GM23338 (cell line): ENCODE measurements at regions not wholly inside any gene's neighbourhood (a gene's known extent, or its start where the extent isn't known, plus 50 kb on each side); places are given as distances from the start of the nearest gene placed in this dataset.

Source experiments
- ATAC-seq: fragments of 200-7000 bp; cut with Tn5 transposase; 3 replicates; pipeline ENCODE4 v1.9.1; 2020
- DNase-seq: peaks from one replicate; pipeline ENCODE4 v3.0.0-alpha.2; 2015; ENCODE audit warnings: low spot score
- H2AFZ ChIP-seq: fragments of 200-600 bp; sonication (generic); 2 replicates; pipeline ENCODE4 v1.8.0; 2016; ENCODE audit warnings: antibody characterized with exemption, mild to moderate bottlenecking, moderate library complexity
- H3F3A ChIP-seq: fragments of 200-600 bp; sonication (generic); replicated peaks from 2 replicates; pipeline ENCODE4 v1.8.0; 2017; ENCODE audit warnings: antibody characterized with exemption, mixed run types, low read depth
- H3K27ac ChIP-seq: fragments of 200-600 bp; sonication (generic); 2 replicates; pipeline ENCODE4 v1.6.1; 2016; ENCODE audit warnings: low read depth
- H3K27me3 ChIP-seq: fragments of 200-600 bp; sonication (generic); 2 replicates; pipeline ENCODE4 v1.8.0; 2016; ENCODE audit warnings: mild to moderate bottlenecking, mixed run types, moderate library complexity; ENCODE audit not compliant: insufficient read depth
- H3K36me3 ChIP-seq: fragments of 200-600 bp; sonication (generic); 2 replicates; pipeline ENCODE4 v1.8.0; 2016; ENCODE audit warnings: mild to moderate bottlenecking; ENCODE audit not compliant: insufficient read depth
- H3K4me1 ChIP-seq: fragments of 200-600 bp; sonication (generic); 2 replicates; pipeline ENCODE4 v1.8.0; 2016; ENCODE audit warnings: mild to moderate bottlenecking, moderate library complexity; ENCODE audit not compliant: insufficient read depth
- H3K4me2 ChIP-seq: fragments of 200-600 bp; sonication (generic); 2 replicates; pipeline ENCODE4 v1.7.1; 2017; ENCODE audit warnings: mixed run types
- H3K4me3 ChIP-seq: fragments of 200-600 bp; sonication (generic); 2 replicates; pipeline ENCODE4 v1.6.1; 2016; ENCODE audit warnings: mixed run types
- H3K79me2 ChIP-seq: fragments of 200-600 bp; sonication (generic); replicated peaks from 2 replicates; pipeline ENCODE4 v1.8.0; 2017; ENCODE audit warnings: mild to moderate bottlenecking; ENCODE audit not compliant: insufficient read depth
- H3K9me2 ChIP-seq: fragments of 200-600 bp; sonication (generic); 2 replicates; pipeline ENCODE4 v1.8.0; 2017; ENCODE audit not compliant: insufficient read depth
- H4K20me1 ChIP-seq: fragments of 200-600 bp; sonication (generic); replicated peaks from 2 replicates; pipeline ENCODE4 v1.8.0; 2017; ENCODE audit warnings: mild to moderate bottlenecking; ENCODE audit not compliant: insufficient read depth
- H3K27ac Mint-ChIP-seq: 2 replicates; pipeline ENCODE4 v1.8.0; 2020; ENCODE audit warnings: inconsistent platforms, mild to moderate bottlenecking, moderate library complexity, mixed read lengths
- H3K27me3 Mint-ChIP-seq: 3 replicates; pipeline ENCODE4 v1.8.0; 2022; ENCODE audit warnings: low read depth, mild to moderate bottlenecking, moderate library complexity, mixed read lengths, inconsistent platforms; ENCODE audit not compliant: insufficient read depth, poor library complexity
- H3K36me3 Mint-ChIP-seq: 3 replicates; pipeline ENCODE4 v1.8.0; 2021; ENCODE audit warnings: low read depth, mild to moderate bottlenecking, inconsistent platforms, moderate library complexity, mixed read lengths
- H3K4me1 Mint-ChIP-seq: 3 replicates; pipeline ENCODE4 v1.8.0; 2020; ENCODE audit warnings: mild to moderate bottlenecking, inconsistent platforms, mixed read lengths
- H3K4me3 Mint-ChIP-seq: 3 replicates; pipeline ENCODE4 v1.8.0; 2021; ENCODE audit warnings: moderate library complexity, mild to moderate bottlenecking, inconsistent platforms, mixed read lengths
- H3K9me3 Mint-ChIP-seq: 3 replicates; pipeline ENCODE4 v1.8.0; 2020; ENCODE audit warnings: moderate library complexity, mild to moderate bottlenecking, inconsistent platforms, mixed read lengths
- CREB1 ChIP-seq: fragments of 250-450 bp; sonication (Bioruptor Pico); IDR thresholded peaks from 2 replicates; pipeline ENCODE4 v1.5.0; 2020; ENCODE audit warnings: low read depth, mild to moderate bottlenecking, moderate library complexity
- CTCF ChIP-seq, 2 experiments: fragments of 200-600 bp in 1 of 2; sonication (generic) in 1 of 2; conservative IDR thresholded peaks; 2 replicates each; pipeline versions ENCODE4 v1.5.1 to v1.6.1; 2016 to 2017; ENCODE audit warnings: antibody characterized with exemption in 2 of 2, low read depth in 2 of 2, mild to moderate bottlenecking in 2 of 2, moderate library complexity in 1 of 2
- EZH2phosphoT487 ChIP-seq: fragments of 200-600 bp; sonication (generic); IDR thresholded peaks from one replicate; pipeline ENCODE4 v1.8.1; 2018; ENCODE audit warnings: antibody characterized with exemption; ENCODE audit not compliant: unreplicated experiment
- STAT1 ChIP-seq: IDR thresholded peaks from one replicate; pipeline ENCODE4 v1.6.1; 2016; ENCODE audit warnings: antibody characterized with exemption; ENCODE audit not compliant: unreplicated experiment
- ZNF114 ChIP-seq: fragments of 250-450 bp; sonication (Bioruptor Pico); IDR thresholded peaks from 2 replicates; pipeline ENCODE4 v1.5.0; 2020; ENCODE audit warnings: mild to moderate bottlenecking, moderate library complexity
- ZNF462 ChIP-seq: fragments of 250-450 bp; sonication (Bioruptor Pico); IDR thresholded peaks from 2 replicates; pipeline ENCODE4 v1.5.0; 2020; ENCODE audit warnings: mild to moderate bottlenecking, moderate library complexity

- H3K4me1 Mint-ChIP-seq = peaks cover 9% of the 10 kb centered on the region
- no peak overlapping the region for H2AFZ ChIP-seq
- no peaks in the 10 kb centered on the region for H3K9me2 ChIP-seq
- H3K4me3 ChIP-seq = no peak overlapping the region
- no peak overlapping the region for H3K4me2 ChIP-seq
- H3K36me3 ChIP-seq = no peaks in the 10 kb centered on the region
- H3K27me3 Mint-ChIP-seq = no peaks in the 10 kb centered on the region
- no peak overlapping the region for H3K4me3 Mint-ChIP-seq
- no peak overlapping the region; the same call in 1 of the 2 replicates for H3K27ac Mint-ChIP-seq
- no peaks in the 10 kb centered on the region for H3K9me3 Mint-ChIP-seq
- no peaks in the 10 kb centered on the region for H3F3A ChIP-seq
- H3K4me1 ChIP-seq = 0 out of 2 replicates have a peak, but pooled peaks cover 2% of the 10 kb centered on the region
- H4K20me1 ChIP-seq = no peaks in the 10 kb centered on the region
- H3K27ac ChIP-seq = no peak overlapping the region
- DNase-seq (peak; percentile 43), ATAC-seq (peak; percentile 53; the same call in 2 of the 3 replicates)
- TF ChIP-seq CTCF (conservative IDR thresholded peaks at IDR 0.05; ENCODE audit: low read depth in 2 of 2) (no peak), ZNF462 (no peak), CREB1 (no peak), STAT1 (no peak), ZNF114 (no peak), EZH2phosphoT487 (no peak)
- no peaks in the 10 kb centered on the region for H3K27me3 ChIP-seq
- H3K79me2 ChIP-seq = no peaks in the 10 kb centered on the region
- no peaks in the 10 kb centered on the region for H3K36me3 Mint-ChIP-seq
Observed at GRCh38 chr10:21069929-21070700, 173.0 kb upstream of the NEBL start.
